ENCODE measurements at regions not wholly inside any gene's neighbourhood (a gene's known extent, or its start where the extent isn't known, plus 50 kb on each side); places are given as distances from the start of the nearest gene placed in this dataset.

GRCh38 chr5:51987239-51987638 lies 604.0 kb downstream of the ISL1 start:
- Histone ChIP-seq H3K9me3 (replicated peaks; ENCODE audit: control insufficient read depth, insufficient read depth, low read length) (no peaks in the 10 kb centered on the region), H3K4me3 (no peak overlapping the region), H3K4me2 (ENCODE audit: control insufficient read depth, insufficient read depth) (no peak overlapping the region), H3K36me3 (ENCODE audit: control insufficient read depth in 2 of 2, insufficient read depth in 2 of 2, low read length in 1 of 2) (no peaks in the 10 kb centered on the region), H3K9ac (ENCODE audit: control insufficient read depth, insufficient read depth, low read length) (no peak overlapping the region), H3K4me1 (ENCODE audit: control insufficient read depth, insufficient read depth, low read length) (no peaks in the 10 kb centered on the region), H3K79me2 (ENCODE audit: control insufficient read depth, insufficient read depth, low read length) (no peaks in the 10 kb centered on the region), H3K27ac (ENCODE audit: control insufficient read depth, insufficient read depth) (no peak overlapping the region), H2AFZ (ENCODE audit: control insufficient read depth, low read depth, low read length) (no peak overlapping the region), H3K27me3 (replicated peaks in 1 of 2; ENCODE audit: control insufficient read depth in 2 of 2, insufficient read depth in 2 of 2, low read length in 1 of 2) (no peaks in the 10 kb centered on the region), H4K20me1 (ENCODE audit: control insufficient read depth, insufficient read depth) (no peaks in the 10 kb centered on the region)
- no peak for ATAC-seq
- intact Hi-C loops (cut with micrococcal nuclease; ENCODE audit: unreplicated experiment) (no loop called here), in situ Hi-C loops (cut with MboI) (no loop called here)
- SMC1A ChIA-PET (ENCODE audit: uncharacterized antibody, unreplicated experiment) = interaction anchor here (1.6 to 1.9 kb wide), 2 partner anchors 9 to 11 kb away, joined by 4 to 6 read pairs; no protein-coding TSS in a partner anchor
- BruUV-seq (replicated peaks) = no TSS peak
- RAD21 ChIA-PET (ENCODE audit: unreplicated experiment) = no interaction called here
- CTCF ChIA-PET = interaction anchor here (0.6 to 1.2 kb wide), 2 partner anchors 16 to 613 kb away, joined by 3 read pairs; no protein-coding TSS in a partner anchor
- POLR2A ChIA-PET = interaction anchor here (0.6 kb wide), 1 partner anchor 69 kb away, joined by 3 read pairs; no protein-coding TSS in a partner anchor
- no peak for FAIRE-seq
- TF ChIP-seq CREM (IDR thresholded peaks at IDR 0.05; ENCODE audit: low read depth) = no peak
- TF ChIP-seq LARP7 (IDR thresholded peaks at IDR 0.05) = no peak
- no peak for TF ChIP-seq EP300 (IDR thresholded peaks at IDR 0.05; ENCODE audit: borderline replicate concordance in 1 of 2, control insufficient read depth in 1 of 2, low read depth in 2 of 2, low read length in 2 of 2)
- TF ChIP-seq ZZZ3 (IDR thresholded peaks at IDR 0.05; ENCODE audit: control insufficient read depth, insufficient read length, low read depth) = no peak
- TF ChIP-seq CHD2 (IDR thresholded peaks at IDR 0.05; ENCODE audit: borderline replicate concordance, low read depth, low read length) = no peak
- TF ChIP-seq ZNF217 (IDR thresholded peaks at IDR 0.05) = no peak
- no peak for DNase-seq (ENCODE audit: low read depth, low spot score)

- POLR2A ChIA-PET = no interaction called here
- CTCF ChIA-PET = interaction anchor here (0.6 kb wide), 1 partner anchor 613 kb away, joined by 3 read pairs; no protein-coding TSS in a partner anchor
- BruUV-seq (replicated peaks) = no TSS peak
- 20% methylated on average over 2 of the region's 2 CpGs for WGBS (ENCODE audit: insufficient coverage, insufficient replicate concordance, low lambda C conversion rate, missing lambda C conversion rate)
- ATAC-seq (no peak), DNase-seq (ENCODE audit: low read depth, low spot score) (no peak), FAIRE-seq (no peak)
- Histone ChIP-seq H3K79me2 (ENCODE audit: control insufficient read depth, insufficient read depth, low read length) (no peaks in the 10 kb centered on the region), H3K9me3 (replicated peaks; ENCODE audit: control insufficient read depth, insufficient read depth, low read length) (no peaks in the 10 kb centered on the region), H3K4me1 (ENCODE audit: control insufficient read depth, insufficient read depth, low read length) (no peaks in the 10 kb centered on the region), H3K4me2 (ENCODE audit: control insufficient read depth, insufficient read depth) (no peak overlapping the region), H4K20me1 (ENCODE audit: control insufficient read depth, insufficient read depth) (no peaks in the 10 kb centered on the region), H3K9ac (ENCODE audit: control insufficient read depth, insufficient read depth, low read length) (no peak overlapping the region), H2AFZ (ENCODE audit: control insufficient read depth, low read depth, low read length) (no peak overlapping the region), H3K36me3 (ENCODE audit: control insufficient read depth in 2 of 2, insufficient read depth in 2 of 2, low read length in 1 of 2) (no peaks in the 10 kb centered on the region), H3K27ac (ENCODE audit: control insufficient read depth, insufficient read depth) (no peak overlapping the region), H3K27me3 (replicated peaks in 1 of 2; ENCODE audit: control insufficient read depth in 2 of 2, insufficient read depth in 2 of 2, low read length in 1 of 2) (no peaks in the 10 kb centered on the region), H3K4me3 (no peak overlapping the region)
- RAD21 ChIA-PET (ENCODE audit: unreplicated experiment) = no interaction called here
- SMC1A ChIA-PET (ENCODE audit: uncharacterized antibody, unreplicated experiment) = interaction anchor here (1.6 to 1.9 kb wide), 2 partner anchors 9 to 10 kb away, joined by 4 to 6 read pairs; no protein-coding TSS in a partner anchor
- in situ Hi-C loops (cut with MboI) = no loop called here
- intact Hi-C loops (cut with micrococcal nuclease; ENCODE audit: unreplicated experiment) = no loop called here
- TF ChIP-seq MXI1 (IDR thresholded peaks at IDR 0.05; ENCODE audit: low read depth, low read length) (no peak), SKIL (IDR thresholded peaks at IDR 0.05; ENCODE audit: low read depth, poor library complexity, severe bottlenecking) (no peak), ELK1 (IDR thresholded peaks at IDR 0.05; ENCODE audit: low read depth, low read length) (no peak), CREB1 (IDR thresholded peaks at IDR 0.05; ENCODE audit: low read depth) (no peak), EED (IDR thresholded peaks at IDR 0.05; ENCODE audit: low read depth) (no peak), NR2C2 (IDR thresholded peaks at IDR 0.05; ENCODE audit: borderline replicate concordance, control insufficient read depth, insufficient read length, low read depth) (no peak)
These were observed 604.5 kb downstream of the ISL1 start for GRCh38 chr5:51987669-51988209.

All from GM12878 (cell line).